Activated effector memory CD4-positive, alpha-beta T cell treated with anti-CD3 and anti-CD28 coated beads, Interleukin-2, amount 50 U/mL, for 16 hours (primary cell): ENCODE measurements at regions not wholly inside any gene's neighbourhood (a gene's known extent, or its start where the extent isn't known, plus 50 kb on each side); places are given as distances from the start of the nearest gene placed in this dataset.
"Not testable (repeated sequence)": the region's sequence is repeated elsewhere in the genome, so short reads cannot be mapped to it uniquely, and the experiment has no call there.

Source experiments
- DNase-seq: peaks from one replicate; pipeline ENCODE4 v3.0.0-alpha.2; 2020

GRCh38 chr12:61996717-61997116 lies 263.5 kb upstream of the USP15 start:
- no peak for DNase-seq

DNA sequence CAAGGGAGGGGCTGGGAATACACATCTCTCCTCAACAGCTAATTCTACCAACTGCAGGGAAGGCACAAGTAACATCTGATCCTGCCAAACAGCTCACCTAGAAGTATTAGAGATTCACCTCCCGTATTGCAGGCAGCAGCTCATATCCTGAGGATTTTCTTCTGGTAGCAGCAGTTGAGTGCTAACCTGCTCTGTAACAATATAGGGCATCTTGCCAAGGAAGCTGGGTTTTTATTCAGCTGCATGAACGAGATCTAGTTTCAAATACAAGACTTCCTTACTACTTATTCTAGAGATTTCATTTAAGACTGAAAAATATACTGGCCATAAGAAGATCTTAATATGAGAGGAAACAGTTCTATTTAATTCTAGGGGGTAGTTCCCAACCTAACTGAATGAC lies 261.4 kb upstream of the USP15 start:
- no peak for DNase-seq

- no peak for DNase-seq
These were observed 260.9 kb upstream of the USP15 start for GRCh38 chr12:61999311-61999710.

GRCh38 chr12:62001424-62001823 lies 258.8 kb upstream of the USP15 start:
- DNase-seq = no peak

DNA sequence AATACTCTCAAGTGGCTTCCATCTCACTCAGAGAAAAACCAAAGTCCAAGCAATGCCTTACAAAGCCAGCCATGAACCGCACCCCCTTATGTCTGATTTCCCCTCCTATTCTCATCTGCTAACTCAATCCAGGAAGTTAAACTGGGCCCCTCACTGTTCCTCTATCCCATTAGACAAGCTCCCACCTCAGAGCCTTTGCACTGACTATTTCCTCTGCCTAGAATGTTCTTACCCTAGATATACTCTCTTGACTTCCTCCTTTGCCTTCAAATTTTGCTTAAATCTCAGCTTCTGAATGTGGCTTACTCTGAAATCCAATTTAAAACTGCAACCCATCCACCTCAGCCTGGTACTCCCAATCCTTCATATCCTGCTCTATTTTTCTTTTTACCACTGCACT lies 257.0 kb upstream of the USP15 start:
- DNase-seq = no peak

DNA sequence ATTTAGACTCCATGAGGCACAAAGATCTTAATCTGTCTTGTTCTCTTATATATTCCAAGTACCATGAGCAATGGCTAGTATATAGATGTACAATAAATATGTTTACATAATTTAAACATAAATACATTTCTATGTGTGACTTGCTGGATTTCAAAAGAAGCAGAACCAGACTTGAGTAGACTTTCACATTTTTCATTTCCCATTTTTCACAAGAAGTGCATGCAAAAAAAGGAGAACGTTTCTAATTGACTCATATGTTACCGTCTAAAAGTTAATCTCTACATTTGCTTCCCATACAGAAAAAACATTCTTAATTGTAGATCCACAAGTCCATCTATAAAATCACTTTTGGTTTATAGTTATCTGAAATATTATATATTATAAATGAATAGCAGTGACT lies 256.5 kb upstream of the USP15 start:
- DNase-seq = no peak

GRCh38 chr12:62005615-62006014 lies 254.6 kb upstream of the USP15 start:
- no peak for DNase-seq

DNA sequence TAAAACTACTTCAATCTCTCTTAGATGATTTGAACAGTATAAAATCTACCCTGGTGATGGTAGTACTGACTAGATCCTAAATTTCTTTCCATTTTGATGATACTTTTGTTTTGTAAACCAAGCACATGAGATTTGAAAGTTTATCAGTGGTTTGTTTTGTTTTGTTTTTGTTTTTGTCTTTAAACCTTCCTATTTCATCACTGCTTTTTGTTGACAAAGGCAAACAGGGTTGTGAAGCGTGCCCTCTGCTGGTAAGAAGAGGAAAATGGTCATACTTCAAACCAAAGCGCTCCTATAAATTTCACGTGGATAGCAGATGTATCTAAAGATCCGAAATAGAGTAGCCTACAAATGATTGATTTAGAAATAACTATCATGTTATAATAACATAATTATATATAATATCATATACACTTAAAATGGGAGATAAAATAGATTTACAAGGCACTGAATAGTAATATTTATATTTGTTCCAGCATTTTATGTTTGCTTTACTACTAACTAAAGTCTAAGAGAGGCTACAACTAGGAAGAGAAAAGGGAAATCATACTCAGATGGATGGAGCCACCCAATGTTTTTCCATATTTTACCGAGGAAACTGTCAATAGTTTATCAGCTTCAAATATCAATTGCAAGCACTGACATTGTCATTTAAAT lies 254.0 kb upstream of the USP15 start:
- no peak for DNase-seq

- no peak for DNase-seq
These were observed 251.5 kb upstream of the USP15 start for GRCh38 chr12:62008703-62009102.

DNA sequence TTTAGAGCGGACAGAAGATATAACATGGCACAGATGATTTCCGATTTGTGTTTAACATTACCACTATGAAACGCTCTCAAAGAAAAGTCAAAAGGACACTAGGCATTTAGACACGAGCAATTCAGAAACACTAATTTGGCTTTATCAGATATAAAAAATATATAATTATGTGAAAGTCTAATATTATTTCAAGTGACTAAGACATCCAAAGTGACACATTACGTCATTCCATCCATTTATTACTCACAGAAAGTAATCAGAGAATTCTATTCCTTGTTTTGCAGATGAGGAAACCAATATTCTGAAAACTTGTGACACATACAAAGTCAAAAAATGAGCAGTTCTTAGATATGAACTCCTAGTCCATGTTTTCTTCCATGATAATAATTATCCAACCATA lies 250.8 kb upstream of the USP15 start:
- DNase-seq = no peak

DNA sequence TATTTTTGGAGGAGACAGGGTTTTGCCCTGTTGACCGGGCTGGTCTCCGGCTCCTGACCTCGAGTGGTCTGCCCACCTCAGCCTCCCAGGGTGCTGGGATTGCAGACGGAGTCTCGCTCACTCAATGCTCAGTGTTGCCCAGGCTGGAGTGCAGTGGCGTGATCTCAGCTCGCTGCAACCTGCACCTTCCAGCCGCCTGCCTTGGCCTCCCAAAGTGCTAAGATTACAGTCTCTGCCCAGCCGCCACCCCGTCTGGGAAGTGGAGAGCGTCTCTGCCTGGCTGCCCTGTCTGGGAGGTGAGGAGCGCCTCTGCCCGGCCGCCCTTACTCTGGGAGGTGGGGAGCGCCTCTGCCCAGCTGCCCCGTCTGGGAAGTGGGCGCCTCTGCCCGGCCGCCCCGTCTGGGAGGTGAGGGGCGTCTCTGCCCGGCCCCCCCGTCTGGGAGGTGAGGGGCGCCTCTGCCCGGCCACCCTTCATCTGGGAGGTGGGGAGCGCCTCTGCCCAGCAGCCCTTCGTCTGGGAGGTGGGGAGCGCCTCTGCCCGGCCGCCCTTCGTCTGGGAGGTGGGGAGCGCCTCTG lies 249.8 kb upstream of the USP15 start:
- not testable (repeated sequence) for DNase-seq

DNA sequence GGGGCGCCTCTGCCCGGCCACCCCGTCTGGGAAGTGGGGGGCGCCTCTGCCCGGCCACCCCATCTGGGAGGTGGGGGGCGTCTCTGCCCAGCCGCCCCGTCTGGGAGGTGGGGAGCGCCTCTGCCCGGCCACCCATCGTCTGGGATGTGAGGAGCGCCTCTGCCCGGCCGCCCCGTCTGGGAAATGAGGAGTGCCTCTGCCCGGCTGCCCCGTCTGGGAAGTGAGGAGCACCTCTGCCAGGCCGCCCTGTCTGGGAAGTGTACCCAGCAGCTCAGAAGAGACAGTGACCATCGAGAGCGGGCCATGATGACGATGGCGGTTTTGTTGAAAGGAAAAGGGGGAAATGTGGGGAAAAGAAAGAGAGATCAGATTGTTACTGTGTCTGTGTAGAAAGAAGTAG lies 249.2 kb upstream of the USP15 start:
- not testable (repeated sequence) for DNase-seq

- no peak for DNase-seq
These were observed 245.9 kb upstream of the USP15 start for GRCh38 chr12:62014330-62014729.

DNA sequence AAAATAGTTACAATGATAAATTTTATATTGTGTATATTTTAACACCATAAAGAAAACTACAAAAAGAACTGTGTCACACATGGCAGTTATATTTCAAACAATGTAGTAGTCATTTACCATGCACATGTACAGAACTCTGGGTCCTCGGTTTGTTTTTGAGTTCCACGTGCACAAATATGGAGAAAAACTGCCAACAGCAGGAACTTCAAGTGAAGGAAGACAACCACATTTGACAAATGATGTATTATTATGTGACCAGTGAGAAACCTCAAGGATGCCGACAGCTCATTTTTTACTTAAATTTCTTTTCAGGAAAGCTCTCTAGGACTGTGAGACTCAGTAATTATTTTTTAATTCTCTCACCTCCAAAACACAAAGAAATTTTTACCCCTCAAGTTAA lies 244.2 kb upstream of the USP15 start:
- DNase-seq = no peak

DNA sequence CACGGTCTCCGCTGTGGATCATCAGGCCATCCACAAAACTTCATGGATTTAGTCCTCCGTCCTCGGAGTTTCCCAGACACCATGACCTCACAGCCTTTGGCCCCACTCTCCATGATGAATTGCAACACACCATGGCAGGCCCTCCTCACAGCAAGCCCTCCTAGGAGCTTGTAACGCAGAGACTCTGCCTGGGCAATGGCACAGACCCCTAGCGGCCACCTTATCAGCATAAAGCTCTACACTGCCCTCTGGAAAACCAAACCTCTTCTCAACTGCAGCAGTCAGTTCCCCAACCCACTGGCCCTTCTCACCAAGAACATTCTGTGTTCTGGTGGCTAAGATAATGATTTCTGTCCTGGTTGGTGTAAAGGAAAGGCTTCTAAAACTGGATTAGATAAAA lies 238.4 kb upstream of the USP15 start:
- DNase-seq = no peak

- DNase-seq = no peak
These were observed 231.7 kb upstream of the USP15 start for GRCh38 chr12:62028536-62028935.

GRCh38 chr12:62032870-62033269 lies 227.3 kb upstream of the USP15 start:
- no peak for DNase-seq

DNA sequence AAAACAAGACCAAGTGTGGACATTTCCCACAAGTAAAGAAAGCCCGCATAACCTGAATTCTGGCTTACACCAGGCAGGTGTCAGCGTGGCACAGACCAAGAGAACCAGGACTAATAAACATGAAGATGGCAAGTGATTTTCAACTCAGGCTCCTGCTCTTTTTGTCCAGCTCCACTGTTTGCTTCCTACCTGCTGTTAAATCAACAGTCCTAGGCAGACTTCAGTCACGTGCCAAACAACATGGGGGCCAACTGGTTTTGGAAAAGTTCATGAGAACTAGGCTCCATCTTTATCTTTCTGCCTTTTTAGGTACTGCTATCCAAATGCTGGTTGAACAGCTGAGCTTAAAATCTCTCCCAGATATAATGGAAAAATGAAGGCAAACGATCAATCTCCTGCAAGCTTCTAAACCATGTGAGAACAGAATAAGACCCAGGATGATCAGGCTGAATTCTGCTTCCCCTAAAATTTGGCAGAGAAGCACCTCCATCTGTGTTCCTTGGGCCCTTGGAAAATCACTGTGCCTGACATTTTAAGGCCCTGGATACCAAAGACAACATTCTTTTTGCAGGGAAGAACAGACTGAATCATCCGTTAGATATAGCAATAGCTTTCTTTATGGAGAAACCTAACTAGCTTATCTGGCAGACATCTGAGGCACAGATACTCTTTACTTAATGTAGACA lies 215.6 kb upstream of the USP15 start:
- DNase-seq = no peak

DNA sequence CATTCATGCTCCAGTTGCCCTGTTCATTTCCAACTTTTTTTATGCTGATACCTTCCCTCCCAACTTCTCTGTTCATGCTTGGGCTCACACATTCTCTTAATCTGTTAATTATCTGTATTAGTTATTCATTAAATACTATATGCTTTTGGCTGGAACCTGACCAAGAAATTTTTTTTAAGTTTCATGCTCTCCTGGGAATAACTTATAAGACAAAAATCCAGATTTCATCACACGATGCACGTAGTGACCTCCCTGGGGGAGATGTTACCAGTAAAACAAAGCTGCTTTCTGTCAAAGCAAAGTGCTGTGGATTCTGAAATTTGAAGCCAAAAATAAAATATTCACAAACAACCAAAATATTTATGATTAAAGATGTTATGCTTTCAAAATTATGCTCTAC lies 215.0 kb upstream of the USP15 start:
- no peak for DNase-seq

- no peak for DNase-seq
These were observed 209.4 kb upstream of the USP15 start for GRCh38 chr12:62050785-62051184.

DNA sequence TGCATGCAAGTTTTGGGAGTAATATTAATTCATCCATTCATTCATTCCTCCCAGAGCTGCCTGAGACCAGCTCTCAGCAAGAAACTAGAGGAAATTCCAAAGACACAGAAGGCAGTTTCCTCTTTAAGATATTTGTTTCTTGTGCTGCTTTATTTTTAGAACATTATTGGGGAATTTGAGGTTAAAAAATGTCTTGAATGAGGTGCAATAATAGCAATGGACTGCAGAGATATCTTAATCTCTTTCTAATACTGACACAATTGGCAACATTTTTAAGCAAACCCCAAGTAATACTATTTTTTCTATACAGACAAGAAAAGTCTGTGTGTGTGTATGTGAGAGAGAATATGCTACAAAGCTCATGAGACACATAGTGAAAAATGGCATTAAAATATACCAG lies 190.2 kb upstream of the USP15 start:
- no peak for DNase-seq

DNA sequence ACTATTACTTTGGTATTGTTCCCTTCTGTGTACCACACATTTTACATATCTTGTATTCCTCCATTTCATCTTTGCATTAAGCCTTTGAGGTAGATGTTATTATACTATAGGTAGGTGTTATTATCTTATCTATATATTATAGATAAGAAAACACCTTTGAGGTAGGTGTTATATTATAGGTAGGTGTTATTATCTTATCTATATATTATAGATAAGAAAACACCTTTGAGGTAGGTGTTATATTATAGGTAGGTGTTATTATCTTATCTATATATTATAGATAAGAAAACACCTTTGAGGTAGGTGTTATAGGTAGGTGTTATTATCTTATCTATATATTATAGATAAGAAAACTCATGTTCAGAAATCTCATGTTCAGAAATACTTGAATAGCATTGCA lies 187.0 kb upstream of the USP15 start:
- not testable (repeated sequence) for DNase-seq

GRCh38 chr12:62075870-62076269 lies 184.3 kb upstream of the USP15 start:
- DNase-seq = no peak

DNA sequence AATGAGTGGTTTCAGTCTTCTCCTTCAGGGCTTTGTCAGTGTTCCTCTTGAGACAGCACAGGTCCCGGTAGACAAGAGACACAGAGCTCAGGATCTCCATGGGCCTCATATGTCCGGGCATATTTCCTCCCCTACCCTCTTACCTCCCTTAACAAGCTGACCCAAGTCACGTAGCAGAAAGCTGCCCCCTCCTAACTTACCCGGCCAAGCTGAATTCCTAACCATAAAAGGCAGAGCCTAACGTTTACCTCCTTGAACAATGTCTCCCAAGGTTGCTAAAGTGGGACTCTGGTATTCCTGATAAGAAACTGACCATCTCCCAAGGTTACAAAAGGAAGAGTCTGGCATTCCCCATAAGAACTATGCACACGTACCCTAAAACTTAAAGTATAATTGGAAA lies 182.2 kb upstream of the USP15 start:
- no peak for DNase-seq

- no peak for DNase-seq
These were observed 177.8 kb upstream of the USP15 start for GRCh38 chr12:62082448-62082847.
